NCI-H146 treated with DMSO at 0.1 percent for 48 hours (cell line): ENCODE measurements at regions not wholly inside any gene's neighbourhood (a gene's known extent, or its start where the extent isn't known, plus 50 kb on each side); places are given as distances from the start of the nearest gene placed in this dataset.
"Not testable (repeated sequence)": the region's sequence is repeated elsewhere in the genome, so short reads cannot be mapped to it uniquely, and the experiment has no call there.

ENCODE experiments used
- DNase-seq: peaks from one replicate; lab custom pipeline; 2025; ENCODE audit not compliant: unreplicated experiment; lab: John Stamatoyannopoulos, UW

DNA sequence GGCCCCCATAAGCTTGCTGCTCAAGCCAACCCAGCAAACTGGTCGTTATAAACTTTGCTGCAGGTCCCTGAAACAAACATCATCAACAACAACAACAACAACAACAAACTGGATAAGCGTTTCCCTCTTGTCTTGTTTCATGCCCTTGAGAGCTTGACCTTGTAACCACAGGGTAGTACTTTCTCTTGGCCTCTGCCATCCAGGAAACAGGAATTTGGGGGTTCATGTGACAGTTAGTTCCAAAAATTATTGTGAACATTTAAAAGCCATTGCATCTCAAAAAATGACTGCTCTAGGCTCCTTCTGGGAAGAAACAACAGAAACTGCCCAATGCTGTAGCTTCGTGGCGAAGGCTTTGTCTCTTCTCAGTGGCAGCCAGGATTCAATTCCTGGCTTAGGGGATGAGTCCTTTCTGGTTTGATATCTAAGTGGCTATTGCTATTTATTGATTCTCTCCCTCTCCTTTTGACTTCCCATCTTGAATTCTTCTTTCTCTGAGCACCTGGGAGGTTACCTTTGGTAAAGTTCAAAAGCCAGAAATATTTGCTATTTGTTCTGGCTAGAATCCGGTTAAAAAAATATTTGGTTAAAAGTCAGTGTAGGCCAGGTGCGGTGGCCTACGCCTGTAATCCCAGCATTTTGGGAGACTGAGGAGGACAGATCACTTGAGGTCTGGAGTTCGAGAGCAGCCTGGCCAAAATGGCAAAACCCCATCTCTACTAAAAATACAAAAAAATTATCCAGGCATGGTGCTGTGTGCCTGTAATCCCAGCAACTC, 52.0 kb upstream of the CPM start:
- DNase-seq = no peak

DNA sequence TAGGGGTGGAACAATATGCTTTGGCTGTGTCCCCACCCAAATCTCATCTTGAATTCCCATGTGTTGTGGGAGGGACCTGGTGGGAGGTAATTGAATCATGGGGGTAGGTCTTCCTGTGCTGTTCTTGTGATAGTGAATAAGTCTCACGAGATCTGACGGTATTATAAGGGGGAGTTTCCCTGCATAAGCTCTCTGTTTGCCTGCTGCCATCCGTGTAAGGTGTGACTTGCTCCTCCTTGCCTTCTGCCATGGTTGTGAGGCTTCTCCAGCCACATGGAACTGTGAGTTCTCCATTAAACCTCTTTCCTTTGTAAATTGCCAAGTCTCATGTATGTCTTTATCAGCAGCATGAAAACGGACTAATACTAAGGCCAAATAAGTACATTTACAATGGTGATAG, 64.6 kb upstream of the CPM start:
- DNase-seq = not testable (repeated sequence)

DNA sequence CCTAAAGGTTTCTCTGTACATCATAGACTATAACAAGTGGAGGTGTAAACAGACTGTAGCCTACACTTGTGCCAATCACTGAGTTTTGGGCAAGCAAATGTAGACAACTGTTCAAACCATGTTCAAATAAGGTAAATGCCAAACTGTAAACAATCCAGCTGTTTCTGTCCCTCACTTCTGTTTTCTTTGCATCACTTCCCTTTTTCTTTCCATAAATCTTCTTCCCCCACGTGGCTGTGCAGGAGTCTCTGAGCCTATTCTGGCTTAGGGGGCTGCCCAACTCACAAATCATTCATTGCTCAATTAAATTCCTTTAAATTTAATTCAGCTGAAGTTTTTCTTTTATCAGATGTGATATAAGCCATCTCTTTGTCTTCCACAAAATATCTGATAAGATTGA, 65.1 kb upstream of the CPM start:
- DNase-seq = no peak

DNA sequence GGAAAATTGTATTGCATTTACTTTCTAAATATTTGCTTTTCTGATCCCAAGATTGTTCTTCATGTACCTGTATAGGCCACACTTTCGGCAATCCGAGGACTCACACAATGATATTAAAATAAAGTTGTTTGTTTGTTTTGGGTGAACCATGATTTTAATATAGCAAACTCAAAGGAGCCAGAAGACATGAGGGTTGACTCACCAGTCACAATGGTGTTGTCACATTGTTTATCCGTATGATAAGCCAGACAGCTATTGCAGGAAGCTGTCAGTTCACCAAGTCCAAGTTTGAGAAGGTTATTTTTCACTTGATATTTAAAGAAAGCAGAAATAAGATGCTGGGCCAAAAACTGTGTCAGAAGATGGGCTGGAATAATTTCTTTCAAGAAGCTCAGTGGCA, 67.1 kb upstream of the CPM start:
- DNase-seq = no peak

DNA sequence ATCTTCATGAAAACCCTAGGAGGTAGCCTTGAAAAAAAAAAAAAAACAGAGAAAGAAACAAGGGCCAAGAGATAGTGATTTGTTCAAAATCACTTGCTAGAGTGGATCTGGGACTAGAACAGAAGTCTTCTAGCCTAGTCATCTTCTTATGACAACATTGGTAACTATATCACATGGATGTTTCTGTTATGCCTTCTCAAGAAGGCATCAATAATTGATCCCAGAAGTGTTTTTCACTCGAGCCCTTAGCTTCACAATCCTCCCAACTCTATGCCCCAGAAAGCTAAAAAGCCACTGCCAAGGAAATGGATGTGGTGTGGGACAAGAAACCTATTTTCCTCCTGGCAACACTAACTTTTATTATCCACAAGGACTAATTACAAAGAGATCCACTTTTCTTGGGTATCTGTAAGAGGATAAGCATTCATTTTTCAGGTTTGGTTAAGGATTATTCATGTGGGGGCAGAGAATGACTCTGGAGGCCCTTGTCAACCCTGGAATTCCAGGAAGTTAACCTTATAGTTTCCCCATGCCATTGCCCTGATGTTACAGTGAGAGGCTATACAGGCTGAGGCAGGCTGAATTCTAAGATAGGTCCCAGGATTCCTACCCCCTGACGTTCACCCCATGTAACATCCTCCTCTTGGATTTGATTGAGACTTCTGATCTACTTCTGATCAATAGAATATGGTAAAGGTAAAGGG, 67.7 kb upstream of the CPM start:
- DNase-seq = no peak

DNA sequence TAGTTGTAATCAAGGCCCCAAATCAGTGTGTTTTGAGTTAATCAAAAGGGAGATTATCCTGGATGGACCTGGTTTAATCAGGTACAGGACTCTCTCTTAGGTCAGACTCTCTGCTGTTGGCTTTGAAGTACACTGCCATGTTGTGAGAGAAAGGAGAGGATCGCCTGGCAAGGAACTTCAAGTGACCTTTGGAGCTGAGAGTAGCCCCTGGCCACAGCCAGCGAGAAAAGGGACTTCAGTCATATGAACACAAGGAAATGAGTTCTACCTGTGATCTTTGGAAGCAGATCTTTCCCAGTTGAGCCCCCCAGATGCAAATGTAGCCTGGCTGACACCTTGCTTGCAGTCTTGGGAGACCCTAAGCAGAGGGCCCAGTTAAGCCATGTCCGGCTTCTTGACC, 68.3 kb upstream of the CPM start:
- no peak for DNase-seq

DNA sequence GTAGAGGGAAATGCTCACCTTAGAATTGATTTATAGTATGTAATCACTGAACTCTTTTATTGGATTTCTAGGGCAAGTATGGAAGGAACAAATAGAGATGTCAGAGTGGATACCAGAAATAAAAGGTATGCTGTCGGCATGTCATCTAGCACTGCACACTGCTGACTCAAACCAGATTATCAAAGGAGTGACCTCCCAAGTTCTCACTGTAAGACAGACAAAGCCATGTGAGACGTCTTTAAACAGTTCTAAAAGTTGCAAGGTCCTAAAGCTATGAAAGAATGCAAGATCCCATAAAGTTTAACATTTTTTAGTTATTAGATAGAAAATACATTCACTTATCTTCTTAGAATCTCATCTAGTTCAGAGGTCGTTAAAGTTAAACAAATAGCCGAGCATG, 70.0 kb upstream of the CPM start:
- DNase-seq = no peak

DNA sequence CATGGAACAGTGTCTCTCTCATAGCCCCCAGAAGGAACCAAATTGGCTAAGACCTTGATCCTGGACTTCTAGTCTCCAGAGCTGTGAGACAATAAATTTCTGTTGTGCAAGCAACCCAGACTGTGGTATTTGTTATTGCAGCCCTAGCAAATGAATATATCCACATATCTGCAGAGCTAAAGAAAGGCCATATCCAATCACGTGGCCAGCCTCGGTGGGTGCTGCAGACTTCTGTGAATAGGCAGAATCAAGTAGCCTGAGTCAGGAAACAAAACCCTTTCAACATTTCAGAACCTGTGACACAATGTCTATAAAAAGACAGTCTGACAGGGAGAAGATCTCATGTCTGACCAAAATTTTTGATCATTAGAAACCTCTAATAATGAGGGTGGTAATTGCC, 71.0 kb upstream of the CPM start:
- no peak for DNase-seq

DNA sequence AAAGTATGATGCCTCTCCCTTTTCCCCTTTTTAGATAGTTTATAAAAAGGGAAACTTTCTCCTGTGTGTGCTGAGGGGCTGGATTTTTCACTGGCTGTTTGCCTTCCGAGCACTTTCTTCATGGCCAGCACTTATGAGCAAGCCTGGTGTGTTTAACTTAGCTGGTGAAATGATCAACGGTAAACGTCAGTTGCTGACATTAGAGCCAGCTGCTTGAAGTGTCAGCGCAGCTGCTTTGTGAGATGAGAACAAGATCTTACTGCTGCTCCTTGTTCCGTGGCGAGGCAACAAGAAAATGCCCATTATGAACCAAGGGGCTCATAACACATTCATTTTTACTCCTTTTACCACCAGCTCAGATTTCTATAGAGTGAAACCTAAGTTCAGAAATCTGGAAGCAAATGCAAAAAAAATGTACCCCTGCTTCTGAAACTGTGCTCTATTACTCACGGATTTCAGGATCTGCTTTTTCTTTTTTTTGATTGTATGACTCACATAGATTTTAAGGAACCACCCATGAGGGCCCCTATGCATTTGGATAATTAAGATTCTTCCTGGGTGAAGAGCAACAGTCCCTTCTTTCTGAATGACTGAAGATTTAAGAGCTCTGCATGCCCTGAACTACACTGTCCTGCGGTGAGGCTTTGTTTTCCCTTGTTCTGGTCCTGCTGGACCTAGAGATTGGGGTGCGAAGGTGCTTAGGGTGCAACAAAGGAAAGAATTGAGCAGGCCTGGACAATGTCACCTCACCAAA, 74.3 kb upstream of the CPM start:
- DNase-seq = no peak

DNA sequence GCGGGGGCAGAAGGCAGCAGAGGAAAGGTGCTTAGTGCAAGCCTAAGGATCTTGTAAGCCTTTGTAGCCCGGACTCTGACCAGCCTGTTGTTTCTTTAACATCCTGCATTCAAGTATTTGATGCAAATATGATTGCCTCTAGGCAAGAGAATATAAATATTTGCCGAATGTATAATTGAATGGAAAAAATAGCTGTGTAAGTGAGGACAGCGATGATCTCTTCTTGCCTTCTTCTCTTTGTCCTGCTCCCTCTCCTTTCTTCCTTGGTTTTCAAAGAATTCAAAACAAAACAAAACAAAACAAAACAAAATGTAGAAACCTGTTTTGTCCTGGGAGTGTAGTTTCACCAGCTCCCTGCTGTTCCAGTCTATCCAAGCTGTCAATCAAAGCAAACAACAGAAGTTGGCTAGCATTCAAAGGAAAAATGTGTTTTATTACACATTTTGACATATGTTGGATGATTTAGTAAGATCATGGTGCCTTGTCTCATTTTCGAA, 74.9 kb upstream of the CPM start:
- DNase-seq = no peak

DNA sequence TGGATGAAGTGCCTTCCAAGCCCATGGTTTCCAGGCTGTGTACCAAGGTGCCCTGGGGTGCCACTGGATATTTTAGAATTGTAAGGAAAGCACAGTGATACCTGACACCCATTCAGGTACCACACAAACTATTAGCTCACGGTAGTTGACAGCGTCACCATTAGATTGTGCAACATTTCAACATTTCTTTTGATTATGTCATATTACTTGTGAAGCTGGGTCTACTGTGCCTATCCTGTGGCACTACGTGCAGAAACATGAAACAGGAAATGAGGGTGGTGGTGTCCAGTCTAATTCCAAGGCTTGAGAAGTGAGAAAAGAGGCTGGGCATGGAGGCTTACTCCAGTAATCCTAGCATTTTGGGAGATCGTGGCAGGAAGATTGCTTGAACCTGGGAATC, 75.5 kb upstream of the CPM start:
- DNase-seq = no peak

DNA sequence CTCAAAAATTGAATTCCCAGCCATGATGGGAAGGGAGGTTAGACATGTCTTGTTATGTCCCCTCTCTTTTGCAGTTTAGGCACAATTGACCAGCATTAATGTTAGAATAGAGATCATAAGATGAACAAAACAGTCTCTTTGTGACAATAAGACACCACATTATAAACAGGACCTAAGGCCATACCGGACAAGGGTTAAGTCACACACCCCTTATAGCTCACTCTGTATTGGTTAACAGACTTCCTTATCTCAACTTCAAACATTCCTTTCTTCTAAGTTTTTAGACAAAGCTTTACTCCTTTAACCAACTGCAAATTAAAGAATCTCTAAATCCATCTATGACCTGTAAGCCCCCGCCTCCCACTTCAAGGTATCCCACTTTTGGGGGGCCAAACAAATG, 81.1 kb upstream of the CPM start:
- no peak for DNase-seq

DNA sequence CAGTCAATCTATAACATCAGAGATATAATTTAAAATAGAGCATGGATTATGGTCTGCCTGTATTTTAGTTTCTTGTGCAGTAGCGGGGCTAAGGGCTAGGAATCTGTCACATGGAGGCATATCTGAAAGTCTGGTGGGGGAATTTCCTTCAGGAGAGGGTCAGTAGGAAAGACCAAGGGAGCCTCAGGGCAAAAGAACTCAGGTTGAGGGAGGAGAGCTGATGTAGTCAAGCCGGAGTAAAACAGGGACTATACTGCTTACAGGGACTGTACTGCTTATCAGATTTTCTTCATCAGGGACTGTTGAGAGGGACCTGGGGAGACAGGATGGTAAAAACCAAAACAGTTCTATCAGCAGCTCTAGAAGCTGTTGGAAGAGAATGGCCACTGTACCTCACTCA, 82.0 kb upstream of the CPM start:
- DNase-seq = no peak

DNA sequence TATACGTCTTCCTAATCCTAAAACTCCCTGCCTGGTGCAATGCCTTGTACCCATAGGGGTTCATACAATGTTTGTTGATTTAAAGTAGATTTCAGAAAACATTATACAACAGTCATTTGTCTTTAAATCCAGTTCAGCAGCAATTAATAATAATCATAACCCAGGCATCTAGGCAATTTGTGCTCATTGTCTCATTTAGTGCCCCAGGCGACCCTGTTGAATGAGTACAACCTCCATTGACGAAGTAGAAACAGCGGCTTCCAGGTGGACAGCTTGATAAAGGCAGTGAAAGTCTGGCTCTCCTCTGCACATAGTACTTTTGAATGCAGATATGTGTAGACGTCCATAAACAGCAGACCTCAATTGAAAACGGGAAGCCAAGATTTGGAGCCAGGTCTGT, 82.9 kb upstream of the CPM start:
- DNase-seq = no peak

DNA sequence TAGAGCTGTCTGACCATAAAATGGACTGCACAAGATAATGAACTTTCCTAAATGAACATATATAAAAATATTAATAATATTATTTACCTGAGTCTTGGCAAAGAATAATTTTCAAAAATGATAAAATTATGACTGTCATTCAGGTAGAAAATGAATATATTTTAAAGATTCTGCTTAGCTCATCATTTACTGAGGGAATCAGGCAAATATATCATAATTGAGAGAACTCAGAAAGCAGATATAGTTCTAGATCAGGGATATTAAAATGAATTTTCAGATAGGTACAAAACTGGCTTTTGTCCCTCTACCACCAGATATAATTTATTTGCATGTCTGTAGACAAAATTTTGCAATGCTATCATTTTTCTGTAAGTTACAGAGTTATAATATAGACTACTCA, 86.1 kb upstream of the CPM start:
- no peak for DNase-seq

DNA sequence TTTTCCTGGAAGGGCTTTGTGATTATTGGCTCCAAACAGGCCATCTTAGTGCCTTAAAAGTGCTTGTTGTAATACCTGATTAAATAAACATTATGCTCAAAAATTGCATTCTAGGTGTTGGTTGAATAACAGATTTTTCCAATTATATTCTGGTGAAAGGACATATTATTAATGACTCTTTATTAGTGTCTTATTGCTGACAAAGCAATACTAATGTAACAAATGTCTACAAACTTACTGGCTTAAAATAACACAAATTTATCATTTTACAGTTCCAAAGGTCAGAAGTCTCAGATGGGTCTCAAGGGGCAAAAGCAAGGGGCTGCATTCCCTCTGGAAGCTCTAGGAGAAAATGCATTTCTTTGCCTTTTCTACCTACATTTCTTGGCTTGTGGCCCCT, 86.9 kb upstream of the CPM start:
- DNase-seq = no peak

DNA sequence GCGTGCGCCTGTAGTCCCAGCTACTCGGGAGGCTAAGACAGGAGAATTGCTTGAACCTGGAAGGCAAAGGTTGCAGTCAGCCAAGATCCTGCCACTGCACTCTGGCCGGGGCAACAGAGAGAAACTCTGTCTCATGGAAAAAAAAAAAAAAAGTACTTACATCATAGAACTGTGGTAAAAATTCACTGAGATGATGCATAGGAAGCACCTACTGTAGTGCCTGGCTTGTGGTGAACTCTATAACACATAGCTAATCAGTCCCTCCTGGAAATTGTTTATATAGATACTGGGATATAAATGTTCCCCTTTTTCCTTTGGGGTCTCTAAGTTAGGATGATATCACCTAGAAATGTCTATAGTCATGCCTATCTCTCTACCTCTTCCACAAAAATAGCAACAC, 89.7 kb upstream of the CPM start:
- no peak for DNase-seq

DNA sequence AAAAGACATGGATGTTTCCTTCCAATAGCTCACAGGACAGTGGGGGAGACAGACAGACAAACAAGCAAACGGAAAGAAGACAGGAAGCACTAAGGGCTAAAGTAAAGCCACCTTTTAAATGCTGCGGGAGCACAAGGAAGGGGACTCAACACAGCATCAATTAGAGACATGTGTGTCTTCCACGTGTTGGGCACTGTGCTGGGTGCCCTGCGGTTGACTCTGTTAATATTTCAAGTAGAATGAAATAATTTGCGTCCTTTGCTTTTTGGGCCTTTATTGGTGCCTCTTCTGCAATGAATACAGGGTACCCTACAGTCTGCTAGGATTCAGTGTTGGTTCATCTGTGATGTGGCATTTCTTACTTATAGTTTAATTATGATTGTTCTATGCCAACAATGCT, 90.9 kb upstream of the CPM start:
- DNase-seq = no peak

DNA sequence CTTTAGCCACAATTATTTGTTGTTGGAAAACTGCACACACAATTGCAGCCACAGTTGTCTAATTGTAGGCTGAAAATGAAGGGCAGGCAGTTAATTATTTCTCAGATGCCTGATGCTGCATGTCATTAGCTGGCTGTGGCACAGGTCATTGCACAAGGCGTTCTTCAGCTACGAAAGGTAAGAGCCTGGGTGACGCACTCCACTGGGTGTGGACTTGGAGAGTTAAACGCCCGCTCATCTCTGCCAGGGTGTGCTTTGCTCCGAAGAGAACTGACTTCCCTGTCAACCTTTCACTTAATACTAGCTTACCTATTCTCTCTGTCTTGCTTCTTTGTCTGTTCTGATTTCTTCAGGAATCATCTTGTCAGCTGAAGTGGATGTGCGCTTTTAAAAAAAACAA, 91.4 kb upstream of the CPM start:
- DNase-seq = no peak

DNA sequence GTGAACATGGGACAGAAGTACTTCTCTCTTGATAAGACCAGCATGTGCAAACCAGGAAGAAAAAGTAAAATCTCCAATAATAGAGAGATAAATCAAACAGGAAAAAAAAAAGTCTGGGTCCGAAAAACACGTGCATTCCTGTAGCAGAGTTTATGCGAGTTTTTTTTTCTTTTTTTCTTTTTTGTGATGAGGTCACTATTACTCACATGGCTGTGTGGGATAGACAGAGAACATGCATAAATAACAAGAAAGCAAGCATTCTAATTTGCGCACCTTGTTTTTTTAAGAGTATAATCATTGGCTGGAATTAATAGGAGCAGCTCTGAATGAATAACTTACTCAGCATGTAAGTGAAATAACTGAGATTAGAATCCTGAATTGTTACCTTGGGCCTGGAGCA, 91.9 kb upstream of the CPM start:
- no peak for DNase-seq

DNA sequence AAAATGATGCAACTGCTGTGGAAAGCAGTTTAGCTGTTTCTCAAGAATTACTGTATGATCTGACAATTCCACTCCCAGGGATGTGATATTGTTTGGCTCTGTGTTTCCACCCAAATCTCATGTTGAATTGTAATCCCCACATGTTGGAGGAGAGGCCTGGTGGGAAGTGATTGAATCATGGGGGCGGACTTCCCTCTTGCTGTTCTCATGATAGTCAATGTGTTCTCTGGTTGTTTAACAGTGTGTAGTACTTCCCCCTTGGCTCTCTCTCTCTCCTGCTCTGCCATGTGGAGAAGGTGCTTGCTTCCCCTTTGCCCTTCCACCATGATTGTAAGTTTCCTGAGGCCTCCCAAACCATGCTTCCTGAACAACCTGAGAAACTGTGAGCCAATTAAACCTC, 93.4 kb upstream of the CPM start:
- no peak for DNase-seq

DNA sequence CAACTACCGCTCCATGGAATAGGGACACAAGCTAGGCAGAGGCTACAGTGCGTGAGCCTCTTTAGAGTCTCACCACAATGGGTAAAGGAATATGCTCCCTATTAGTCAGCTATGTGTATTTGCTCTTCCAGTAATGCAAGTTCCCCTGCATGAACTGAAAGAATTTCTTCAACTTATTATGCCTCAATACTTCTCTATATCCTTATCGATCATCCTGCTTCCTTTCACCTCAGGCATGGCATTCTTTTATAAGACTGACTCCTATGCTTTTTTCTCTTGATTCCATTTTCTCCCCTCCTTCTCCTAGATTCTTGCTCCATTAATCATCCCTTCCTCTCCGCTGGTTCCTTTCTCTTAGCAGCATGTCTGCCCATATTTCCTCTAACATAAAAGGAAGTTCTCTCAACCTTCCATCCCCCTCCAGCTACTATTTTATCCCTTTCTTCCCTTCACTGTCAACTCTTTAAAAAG, 94.5 kb upstream of the CPM start:
- no peak for DNase-seq
